RWPE2 (cell line): ENCODE measurements at regions not wholly inside any gene's neighbourhood (a gene's known extent, or its start where the extent isn't known, plus 50 kb on each side); places are given as distances from the start of the nearest gene placed in this dataset.

ENCODE experiments used
- ATAC-seq: fragments of 200-7000 bp; cut with Tn5 transposase; 3 replicates; pipeline ENCODE4 v1.9.1; 2021; ENCODE audit warnings: low read depth
- DNase-seq: peaks from one replicate; pipeline ENCODE4 v3.0.0-alpha.2; 2020; ENCODE audit warnings: low spot score
- H3K27ac ChIP-seq: fragments of 450-650 bp; 2 replicates; pipeline ENCODE4 v1.5.1; 2017; ENCODE audit warnings: mild to moderate bottlenecking; ENCODE audit not compliant: poor library complexity, severe bottlenecking
- H3K27me3 ChIP-seq: fragments of 250-450 bp; sonication (Bioruptor Pico); 2 replicates; pipeline ENCODE4 v1.5.1; 2021; ENCODE audit warnings: mild to moderate bottlenecking, moderate library complexity; ENCODE audit not compliant: insufficient read depth, poor library complexity, severe bottlenecking
- H3K36me3 ChIP-seq: fragments of 250-450 bp; sonication (Bioruptor Pico); 2 replicates; pipeline ENCODE4 v1.5.1; 2020; ENCODE audit warnings: low read depth, mild to moderate bottlenecking, moderate library complexity
- H3K4me1 ChIP-seq: fragments of 250-450 bp; sonication (Bioruptor Pico); 2 replicates; pipeline ENCODE4 v1.5.1; 2021; ENCODE audit warnings: mild to moderate bottlenecking, moderate library complexity; ENCODE audit not compliant: insufficient read depth, poor library complexity, severe bottlenecking
- H3K4me3 ChIP-seq: fragments of 250-450 bp; sonication (Bioruptor Pico); 2 replicates; pipeline ENCODE4 v1.5.1; 2021; ENCODE audit warnings: mild to moderate bottlenecking, moderate library complexity; ENCODE audit not compliant: severe bottlenecking
- H3K9me3 ChIP-seq: fragments of 250-450 bp; sonication (Bioruptor Pico); 2 replicates; pipeline ENCODE4 v1.5.1; 2021; ENCODE audit warnings: mild to moderate bottlenecking, moderate library complexity; ENCODE audit not compliant: severe bottlenecking
- TF ChIP-seq, protein P1 (sequence below): fragments of 450-650 bp; IDR thresholded peaks from one replicate; pipeline ENCODE4 v1.5.1; 2017; ENCODE audit warnings: mild to moderate bottlenecking, moderate library complexity; ENCODE audit not compliant: poor library complexity, severe bottlenecking

DNA sequence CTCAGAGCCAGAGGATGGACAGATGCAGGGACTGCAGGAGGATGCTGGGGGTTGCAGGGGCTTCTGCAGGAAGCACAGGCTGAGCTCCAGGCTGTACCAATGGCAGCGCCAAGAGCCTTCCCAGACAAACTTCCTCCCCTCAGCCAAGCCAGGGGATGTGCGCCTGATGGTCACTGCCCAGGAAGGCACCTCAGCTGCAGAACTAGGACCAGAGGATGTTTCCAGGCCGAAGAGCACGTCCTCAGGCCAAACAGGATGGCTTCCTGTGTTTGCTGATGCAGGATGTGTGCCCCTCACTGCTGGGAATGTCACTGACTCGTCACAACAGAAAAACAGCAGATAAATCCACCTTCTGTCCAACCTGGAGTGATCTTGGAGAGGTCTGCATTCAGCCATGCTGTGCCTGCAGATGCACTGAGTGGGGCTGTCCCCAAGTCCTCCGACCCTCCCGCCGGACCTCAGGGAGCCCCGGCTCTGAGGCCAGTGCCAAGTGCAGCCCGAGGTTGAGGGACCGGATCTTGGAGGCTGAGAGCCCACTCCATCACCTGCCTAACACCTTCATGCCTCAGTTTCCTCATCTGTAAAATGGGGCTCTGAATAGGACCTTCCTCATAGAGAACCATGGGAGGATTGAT is 152.5 kb upstream of the CHST15 start:
- no peak overlapping the region for H3K4me3 ChIP-seq
- no peaks in the 10 kb centered on the region for H3K9me3 ChIP-seq
- no peak overlapping the region for H3K27ac ChIP-seq
- TF ChIP-seq, protein P1, sequence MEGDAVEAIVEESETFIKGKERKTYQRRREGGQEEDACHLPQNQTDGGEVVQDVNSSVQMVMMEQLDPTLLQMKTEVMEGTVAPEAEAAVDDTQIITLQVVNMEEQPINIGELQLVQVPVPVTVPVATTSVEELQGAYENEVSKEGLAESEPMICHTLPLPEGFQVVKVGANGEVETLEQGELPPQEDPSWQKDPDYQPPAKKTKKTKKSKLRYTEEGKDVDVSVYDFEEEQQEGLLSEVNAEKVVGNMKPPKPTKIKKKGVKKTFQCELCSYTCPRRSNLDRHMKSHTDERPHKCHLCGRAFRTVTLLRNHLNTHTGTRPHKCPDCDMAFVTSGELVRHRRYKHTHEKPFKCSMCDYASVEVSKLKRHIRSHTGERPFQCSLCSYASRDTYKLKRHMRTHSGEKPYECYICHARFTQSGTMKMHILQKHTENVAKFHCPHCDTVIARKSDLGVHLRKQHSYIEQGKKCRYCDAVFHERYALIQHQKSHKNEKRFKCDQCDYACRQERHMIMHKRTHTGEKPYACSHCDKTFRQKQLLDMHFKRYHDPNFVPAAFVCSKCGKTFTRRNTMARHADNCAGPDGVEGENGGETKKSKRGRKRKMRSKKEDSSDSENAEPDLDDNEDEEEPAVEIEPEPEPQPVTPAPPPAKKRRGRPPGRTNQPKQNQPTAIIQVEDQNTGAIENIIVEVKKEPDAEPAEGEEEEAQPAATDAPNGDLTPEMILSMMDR = no peak
- H3K36me3 ChIP-seq = no peaks in the 10 kb centered on the region
- H3K4me1 ChIP-seq = no peaks in the 10 kb centered on the region
- ATAC-seq = no peak
- DNase-seq = no peak
- H3K27me3 ChIP-seq = no peaks in the 10 kb centered on the region

DNA sequence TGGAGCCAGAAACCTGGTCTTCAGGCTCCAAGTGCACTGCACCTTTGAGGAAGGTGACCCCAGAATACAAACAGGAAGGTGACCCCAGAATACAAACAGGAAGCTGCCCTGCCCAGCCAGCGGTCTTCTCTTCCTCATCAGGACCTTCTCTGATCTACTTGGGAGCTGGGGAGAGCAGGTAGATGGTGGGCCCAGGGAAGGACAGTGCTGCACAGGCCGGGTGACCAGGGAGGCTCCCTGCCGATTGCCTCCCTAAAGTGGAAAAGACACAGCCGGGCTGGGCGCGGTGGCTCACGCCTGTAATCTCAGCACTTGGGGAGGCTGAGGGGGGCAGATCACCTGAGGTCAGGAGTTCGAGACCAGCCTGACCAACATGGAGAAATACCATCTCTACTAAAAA is 151.8 kb upstream of the CHST15 start:
- Histone ChIP-seq H3K36me3 (no peaks in the 10 kb centered on the region), H3K27me3 (no peaks in the 10 kb centered on the region), H3K9me3 (no peaks in the 10 kb centered on the region), H3K4me1 (no peaks in the 10 kb centered on the region), H3K4me3 (no peak overlapping the region), H3K27ac (no peak overlapping the region)
- TF ChIP-seq, protein P1 = no peak
- DNase-seq (no peak), ATAC-seq (no peak)

DNA sequence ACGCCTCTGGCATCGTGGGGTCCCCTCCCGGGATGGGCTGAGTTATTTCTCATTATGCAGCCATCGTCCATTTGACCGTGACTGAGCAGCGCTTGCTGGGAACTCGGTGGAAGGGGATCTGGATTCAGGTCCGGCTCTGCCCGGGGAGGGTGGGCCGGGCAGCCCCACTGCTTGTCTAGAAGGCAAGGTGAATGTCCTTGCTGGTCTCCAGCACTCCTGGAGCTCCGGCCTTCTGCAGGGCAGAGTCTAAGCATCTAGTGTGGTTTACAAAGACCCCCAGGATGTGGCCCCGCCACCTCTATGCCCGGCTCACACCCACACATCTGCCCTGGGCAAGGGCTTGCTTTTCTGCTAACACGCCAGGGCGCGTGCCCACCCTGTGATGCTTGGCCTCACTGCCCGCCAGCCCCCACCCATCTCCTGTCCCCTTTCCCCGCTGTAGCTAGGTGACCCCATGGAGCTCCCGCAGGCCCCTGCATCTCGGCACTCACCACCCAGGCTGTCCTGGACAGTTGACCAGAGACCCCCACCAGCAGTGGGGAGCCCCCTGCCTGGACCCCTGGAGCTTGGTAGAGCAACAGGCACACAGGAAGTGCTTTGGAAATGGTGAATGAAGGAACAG is 151.0 kb upstream of the CHST15 start:
- TF ChIP-seq, protein P1 = no peak

DNA sequence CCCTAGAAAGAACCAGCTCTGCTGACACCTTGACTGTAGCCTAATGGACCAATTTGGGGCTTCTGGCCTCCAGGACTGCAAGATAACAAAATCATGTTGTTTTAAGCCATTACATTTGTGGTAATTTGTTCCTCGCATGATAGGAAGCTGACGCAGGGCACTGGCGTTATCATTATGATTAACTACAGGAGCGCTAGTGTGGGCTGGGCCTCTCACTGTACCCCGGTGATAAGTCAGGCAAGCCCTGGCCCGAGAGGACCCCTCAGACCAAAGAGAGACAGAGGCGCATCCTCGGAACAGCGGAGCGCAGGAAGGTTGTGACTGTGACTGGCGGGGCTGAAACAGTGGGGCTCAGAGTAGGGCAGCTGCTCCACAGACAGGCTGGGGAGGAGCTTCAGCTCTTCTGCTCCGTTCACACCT is 150.3 kb upstream of the CHST15 start:
- H3K27ac ChIP-seq = no peak overlapping the region
- TF ChIP-seq, protein P1 = no peak
- H3K36me3 ChIP-seq = no peaks in the 10 kb centered on the region
- no peaks in the 10 kb centered on the region for H3K9me3 ChIP-seq
- ATAC-seq (no peak), DNase-seq (no peak)
- peaks cover 3% of the 10 kb centered on the region for H3K4me1 ChIP-seq
- no peak overlapping the region for H3K4me3 ChIP-seq
- H3K27me3 ChIP-seq = no peaks in the 10 kb centered on the region

More for the DNA sequence above, 151.0 kb upstream of the CHST15 start:
- Histone ChIP-seq H3K36me3 (no peaks in the 10 kb centered on the region), H3K27me3 (no peaks in the 10 kb centered on the region), H3K9me3 (no peaks in the 10 kb centered on the region), H3K4me3 (no peak overlapping the region), H3K27ac (no peak overlapping the region), H3K4me1 (no peaks in the 10 kb centered on the region)
- peak; percentile 29 for DNase-seq
- ATAC-seq = no peak

DNA sequence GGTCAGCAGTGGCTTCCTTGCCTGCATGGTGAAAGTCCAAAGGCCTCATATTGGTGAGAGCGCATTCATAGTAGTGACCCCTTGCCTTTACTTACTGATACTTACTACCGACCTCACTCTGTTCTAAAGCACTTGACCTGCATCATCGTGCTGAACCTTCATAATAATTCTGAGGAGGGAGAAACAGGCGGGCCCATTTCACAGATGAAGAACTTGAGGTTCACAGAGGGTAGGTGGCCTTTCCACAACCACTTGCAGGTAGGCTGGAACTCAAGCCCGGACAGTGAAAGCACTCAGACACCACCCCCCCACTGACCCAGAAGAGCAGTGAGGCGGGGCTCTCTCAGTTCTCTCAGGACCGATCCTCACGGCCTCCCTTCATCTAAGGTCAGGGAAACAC is 149.4 kb upstream of the CHST15 start:
- TF ChIP-seq, protein P1 = no peak
- Histone ChIP-seq H3K36me3 (no peaks in the 10 kb centered on the region), H3K9me3 (no peaks in the 10 kb centered on the region), H3K27ac (no peak overlapping the region), H3K27me3 (no peaks in the 10 kb centered on the region), H3K4me3 (no peak overlapping the region), H3K4me1 (peaks cover 4% of the 10 kb centered on the region)
- DNase-seq = no peak
- ATAC-seq = no peak
